H9 (cell line): ENCODE measurements at regions not wholly inside any gene's neighbourhood (a gene's known extent, or its start where the extent isn't known, plus 50 kb on each side); places are given as distances from the start of the nearest gene placed in this dataset.
"Not testable (repeated sequence)": the region's sequence is repeated elsewhere in the genome, so short reads cannot be mapped to it uniquely, and the experiment has no call there.

Experiments used
- DNase-seq: peaks from one replicate; pipeline ENCODE4 v3.0.0-alpha.2; 2017
- H2AFZ ChIP-seq: one replicate; pipeline ENCODE4 v1.6.1; 2013; ENCODE audit warnings: mild to moderate bottlenecking, low read length, control low read depth, moderate library complexity
- H2AK5ac ChIP-seq: 2 replicates; pipeline ENCODE4 v1.6.1; 2013; ENCODE audit warnings: low read length, control low read depth, mixed read lengths; ENCODE audit not compliant: insufficient read length
- H2BK120ac ChIP-seq: one replicate; pipeline ENCODE4 v1.6.1; 2013; ENCODE audit warnings: low read depth, mild to moderate bottlenecking, low read length, control low read depth, inconsistent platforms; ENCODE audit not compliant: poor library complexity, severe bottlenecking
- H2BK12ac ChIP-seq: 2 replicates; pipeline ENCODE4 v1.6.1; 2013; ENCODE audit warnings: low read length, control low read depth, mixed read lengths, low read depth; ENCODE audit not compliant: insufficient read length
- H2BK15ac ChIP-seq: 2 replicates; pipeline ENCODE4 v1.6.1; 2013; ENCODE audit warnings: low read depth, low read length, control low read depth
- H2BK20ac ChIP-seq: one replicate; pipeline ENCODE4 v1.6.1; 2013; ENCODE audit warnings: low read depth, mild to moderate bottlenecking, low read length, control low read depth, inconsistent platforms; ENCODE audit not compliant: poor library complexity, severe bottlenecking
- H2BK5ac ChIP-seq: 2 replicates; pipeline ENCODE4 v1.6.1; 2013; ENCODE audit warnings: low read length, control low read depth, mixed read lengths; ENCODE audit not compliant: insufficient read length
- H3K14ac ChIP-seq: 2 replicates; pipeline ENCODE4 v1.6.1; 2013; ENCODE audit warnings: low read length, control low read depth; ENCODE audit not compliant: insufficient read depth
- H3K18ac ChIP-seq: 2 replicates; pipeline ENCODE4 v1.6.1; 2013; ENCODE audit warnings: low read depth, mild to moderate bottlenecking, mixed read lengths, low read length, control low read depth; ENCODE audit not compliant: insufficient read length
- H3K23ac ChIP-seq: 2 replicates; pipeline ENCODE4 v1.6.1; 2013; ENCODE audit warnings: low read length, control low read depth, mixed read lengths, low read depth; ENCODE audit not compliant: insufficient read length
- H3K23me2 ChIP-seq: 2 replicates; pipeline ENCODE4 v1.6.1; 2013; ENCODE audit warnings: low read depth, mild to moderate bottlenecking, mixed read lengths, low read length, control low read depth; ENCODE audit not compliant: insufficient read length, poor library complexity, severe bottlenecking
- H3K27ac ChIP-seq: 2 replicates; pipeline ENCODE4 v1.5.1; 2013; ENCODE audit warnings: low read length, control low read depth, mixed read lengths, low read depth; ENCODE audit not compliant: insufficient read length
- H3K27me3 ChIP-seq: 2 replicates; pipeline ENCODE4 v1.6.1; 2013; ENCODE audit warnings: low read length, control low read depth, inconsistent platforms; ENCODE audit not compliant: insufficient read depth
- H3K4ac ChIP-seq: 2 replicates; pipeline ENCODE4 v1.6.1; 2013; ENCODE audit warnings: low read depth, mild to moderate bottlenecking, control low read depth, inconsistent platforms, low read length, moderate library complexity
- H3K4me1 ChIP-seq: 2 replicates; pipeline ENCODE4 v1.6.1; 2013; ENCODE audit warnings: low read length, control low read depth, inconsistent platforms; ENCODE audit not compliant: insufficient read depth
- H3K4me2 ChIP-seq: 2 replicates; pipeline ENCODE4 v1.6.1; 2013; ENCODE audit warnings: low read length, control low read depth, mixed read lengths; ENCODE audit not compliant: insufficient read length, insufficient read depth
- H3K56ac ChIP-seq: 2 replicates; pipeline ENCODE4 v1.6.1; 2013; ENCODE audit warnings: low read depth, mild to moderate bottlenecking, mixed read lengths, low read length, control low read depth; ENCODE audit not compliant: insufficient read length
- H3K79me1 ChIP-seq: 2 replicates; pipeline ENCODE4 v1.6.1; 2013; ENCODE audit warnings: low read depth, mild to moderate bottlenecking, moderate library complexity, low read length, control low read depth, inconsistent platforms; ENCODE audit not compliant: insufficient read depth, poor library complexity, severe bottlenecking
- H3K79me2 ChIP-seq: 2 replicates; pipeline ENCODE4 v1.6.1; 2013; ENCODE audit warnings: low read length, control low read depth, inconsistent platforms; ENCODE audit not compliant: insufficient read depth
- H3K9ac ChIP-seq: 2 replicates; pipeline ENCODE4 v1.6.1; 2013; ENCODE audit warnings: low read length, control low read depth, mixed read lengths; ENCODE audit not compliant: insufficient read length; ENCODE audit errors: extremely low read depth
- H3K9me3 ChIP-seq: one replicate; pipeline ENCODE4 v1.6.1; 2013; ENCODE audit warnings: low read depth, low read length, inconsistent platforms; ENCODE audit not compliant: control insufficient read depth
- H3T11ph ChIP-seq: one replicate; pipeline ENCODE4 v1.6.1; 2013; ENCODE audit warnings: mild to moderate bottlenecking, low read length, control low read depth, inconsistent platforms
- H4K20me1 ChIP-seq: one replicate; pipeline ENCODE4 v1.6.1; 2013; ENCODE audit not compliant: control insufficient read depth, insufficient read length, insufficient read depth
- H4K5ac ChIP-seq: 2 replicates; pipeline ENCODE4 v1.6.1; 2013; ENCODE audit warnings: low read depth, mild to moderate bottlenecking, mixed read lengths, low read length, control low read depth; ENCODE audit not compliant: insufficient read length
- H4K8ac ChIP-seq: replicated peaks from 2 replicates; pipeline ENCODE4 v1.6.1; 2013; ENCODE audit warnings: low read length, control low read depth, mixed read lengths, low read depth; ENCODE audit not compliant: insufficient read length
- H4K91ac ChIP-seq: 2 replicates; pipeline ENCODE4 v1.6.1; 2013; ENCODE audit warnings: low read depth, mild to moderate bottlenecking, moderate library complexity, mixed read lengths, low read length, control low read depth; ENCODE audit not compliant: insufficient read length
- H3K27ac Mint-ChIP-seq, 3 experiments: 2 replicates in 2 of 3; 3 replicates in 1 of 3; pipeline ENCODE4 v1.8.0; 2020 to 2021; ENCODE audit warnings: mixed read lengths in 3 of 3, mild to moderate bottlenecking in 1 of 3, moderate library complexity in 1 of 3
- H3K27me3 Mint-ChIP-seq: 2 replicates; pipeline ENCODE4 v1.8.0; 2021; ENCODE audit warnings: low read depth, mild to moderate bottlenecking, moderate library complexity, mixed read lengths
- H3K36me3 Mint-ChIP-seq, 3 experiments: 2 replicates in 2 of 3; 3 replicates in 1 of 3; pipeline ENCODE4 v1.8.0; 2020 to 2021; ENCODE audit warnings: low read depth in 3 of 3, mixed read lengths in 3 of 3; ENCODE audit not compliant: insufficient read depth in 1 of 3
- H3K4me1 Mint-ChIP-seq, 2 experiments: 2 replicates each; pipeline ENCODE4 v1.8.0; 2020; ENCODE audit warnings: mixed read lengths in 2 of 2
- H3K4me3 Mint-ChIP-seq, 2 experiments: 2 replicates in 1 of 2; 3 replicates in 1 of 2; pipeline ENCODE4 v1.8.0; 2020 to 2021; ENCODE audit warnings: mild to moderate bottlenecking in 2 of 2, mixed read lengths in 2 of 2, moderate library complexity in 1 of 2
- H3K9me3 Mint-ChIP-seq, 2 experiments: 2 replicates in 1 of 2; 3 replicates in 1 of 2; pipeline ENCODE4 v1.8.0; 2020; ENCODE audit warnings: mild to moderate bottlenecking in 2 of 2, mixed read lengths in 2 of 2, moderate library complexity in 1 of 2
- WGBS: extraction: QIAGEN DNeasy Blood & Tissue Kit; methylation state at CpG from one replicate; pipeline ENCODE4 v1.1.7; 2013; ENCODE audit warnings: missing lambda C conversion rate, low lambda C conversion rate, mixed read lengths; ENCODE audit not compliant: insufficient read length; ENCODE audit errors: extremely low coverage; 5-methylcytosine and 5-hydroxymethylcytosine counted together

- not testable (repeated sequence) for H2BK120ac ChIP-seq, H3K27me3 Mint-ChIP-seq, H3K27ac ChIP-seq, H3K4me3 Mint-ChIP-seq, H3K23me2 ChIP-seq, H2BK5ac ChIP-seq, H4K8ac ChIP-seq, H3K9me3 Mint-ChIP-seq, H3K79me1 ChIP-seq, H4K20me1 ChIP-seq, H3K4me1 ChIP-seq, H3K79me2 ChIP-seq, H3K4me2 ChIP-seq, H2BK15ac ChIP-seq, H2BK12ac ChIP-seq, H3K36me3 Mint-ChIP-seq, H3K18ac ChIP-seq, DNase-seq, H3K27me3 ChIP-seq, H3K23ac ChIP-seq, H3K4ac ChIP-seq, H3K4me1 Mint-ChIP-seq, H3K56ac ChIP-seq, H3K14ac ChIP-seq, H2BK20ac ChIP-seq, H3T11ph ChIP-seq, H4K91ac ChIP-seq, H3K9ac ChIP-seq, H2AK5ac ChIP-seq, H3K27ac Mint-ChIP-seq, H4K5ac ChIP-seq, H2AFZ ChIP-seq, H3K9me3 ChIP-seq
- WGBS = no CpG with 5 or more reads among the region's 3 CpGs
Measured at GRCh38 chr14:106750089-106750488, 1223.7 kb downstream of the TMEM121 start.

- H4K20me1 ChIP-seq, H4K8ac ChIP-seq, H3K14ac ChIP-seq, H3T11ph ChIP-seq, H2BK5ac ChIP-seq, H2BK12ac ChIP-seq, H3K9ac ChIP-seq, H3K79me1 ChIP-seq, H3K4me1 ChIP-seq, H3K4me3 Mint-ChIP-seq, H3K23me2 ChIP-seq, H3K4ac ChIP-seq, H3K36me3 Mint-ChIP-seq, H2BK20ac ChIP-seq, H3K9me3 Mint-ChIP-seq, DNase-seq, H3K79me2 ChIP-seq, H3K27me3 Mint-ChIP-seq, H3K9me3 ChIP-seq, H3K4me2 ChIP-seq, H3K27ac ChIP-seq, H3K27me3 ChIP-seq, H3K4me1 Mint-ChIP-seq, H2BK120ac ChIP-seq, H2AFZ ChIP-seq, H4K5ac ChIP-seq, H3K56ac ChIP-seq, H4K91ac ChIP-seq, H2BK15ac ChIP-seq, H3K27ac Mint-ChIP-seq, H2AK5ac ChIP-seq, H3K18ac ChIP-seq, H3K23ac ChIP-seq: not testable (repeated sequence)
- no CpG with 5 or more reads among the region's 4 CpGs for WGBS
Measured at GRCh38 chr14:106753751-106754150, 1227.4 kb downstream of the TMEM121 start.
